Prostate gland (tissue), 2 donors: ENCODE measurements at regions not wholly inside any gene's neighbourhood (a gene's known extent, or its start where the extent isn't known, plus 50 kb on each side); places are given as distances from the start of the nearest gene placed in this dataset.

Source experiments
- DNase-seq: peaks from one replicate; pipeline ENCODE4 v3.0.0-alpha.2; 2019; ENCODE audit warnings: low spot score
- H3K27ac ChIP-seq, 2 donors: fragments of 200-600 bp; sonication (generic); 2 replicates each; pipeline ENCODE4 v1.5.1; 2017 to 2019
- H3K27me3 ChIP-seq: fragments of 200-600 bp; sonication (generic); replicated peaks from 2 replicates; pipeline ENCODE4 v1.5.1; 2019; ENCODE audit not compliant: insufficient read depth
- H3K36me3 ChIP-seq, 2 donors: fragments of 200-600 bp; sonication (generic); 1 replicate in 1 of 2; 2 replicates in 1 of 2; pipeline versions ENCODE4 v1.5.1 to v1.8.1; 2017 to 2019
- H3K4me1 ChIP-seq: fragments of 200-600 bp; sonication (generic); replicated peaks from 2 replicates; pipeline ENCODE4 v1.5.1; 2019
- H3K4me3 ChIP-seq, 2 donors: fragments of 200-600 bp; sonication (generic); 2 replicates each; pipeline ENCODE4 v1.5.1; 2017 to 2019
- H3K9me3 ChIP-seq: fragments of 200-600 bp; sonication (generic); 2 replicates; pipeline ENCODE4 v1.5.1; 2017
- POLR2A ChIP-seq: fragments of 450-650 bp; IDR thresholded peaks from one replicate; pipeline ENCODE4 v1.6.1; 2016; ENCODE audit warnings: antibody characterized with exemption, mild to moderate bottlenecking
- POLR2AphosphoS5 ChIP-seq: sonication (generic); formaldehyde crosslinking; IDR thresholded peaks from one replicate; pipeline ENCODE4 v1.6.1; 2017; ENCODE audit warnings: antibody characterized with exemption
- WGBS: methylation state at CpG from one replicate; pipeline ENCODE4 v1.1.5; 2018; 5-methylcytosine and 5-hydroxymethylcytosine counted together
- intact Hi-C: fragments of 100-400 bp; cut with DNase I; formaldehyde crosslinking; loops from one replicate; pipeline ENCODE4 v1.14.2; 2022
- TF ChIP-seq, protein P1 (sequence below), 4 experiments: fragments of 200-600 bp in 2 of 4; fragments of 450-650 bp in 2 of 4; sonication (generic) in 2 of 4; IDR thresholded peaks; 1 replicate in 3 of 4; 2 replicates in 1 of 4; pipeline ENCODE4 v1.5.1; 2016 to 2019; ENCODE audit warnings: antibody characterized with exemption in 4 of 4, mild to moderate bottlenecking in 2 of 4, moderate library complexity in 2 of 4

DNA sequence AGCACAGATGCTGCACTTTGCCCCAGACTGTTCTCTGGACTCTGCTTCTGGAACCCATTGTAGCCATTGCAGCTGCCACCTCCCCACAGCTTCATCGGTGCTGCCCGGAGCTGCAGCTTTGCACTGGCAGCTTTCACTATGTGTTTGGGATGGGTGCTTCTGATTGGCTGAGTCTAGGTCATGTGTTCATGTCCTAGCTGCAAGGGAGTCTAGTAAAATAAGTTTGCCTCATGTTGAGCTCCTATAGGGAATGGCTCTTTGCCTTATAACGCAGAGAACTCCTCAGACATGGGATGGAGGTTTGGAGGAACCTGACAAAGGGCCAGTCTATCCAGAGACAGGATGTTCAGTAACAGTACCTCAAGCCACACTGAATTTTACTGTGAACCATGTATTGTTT lies 268.0 kb downstream of the BMP7 start:
- H3K4me1 ChIP-seq = no peaks in the 10 kb centered on the region
- no peaks in the 10 kb centered on the region for H3K27me3 ChIP-seq
- TF ChIP-seq POLR2A (no peak), POLR2AphosphoS5 (no peak)
- TF ChIP-seq, protein P1, sequence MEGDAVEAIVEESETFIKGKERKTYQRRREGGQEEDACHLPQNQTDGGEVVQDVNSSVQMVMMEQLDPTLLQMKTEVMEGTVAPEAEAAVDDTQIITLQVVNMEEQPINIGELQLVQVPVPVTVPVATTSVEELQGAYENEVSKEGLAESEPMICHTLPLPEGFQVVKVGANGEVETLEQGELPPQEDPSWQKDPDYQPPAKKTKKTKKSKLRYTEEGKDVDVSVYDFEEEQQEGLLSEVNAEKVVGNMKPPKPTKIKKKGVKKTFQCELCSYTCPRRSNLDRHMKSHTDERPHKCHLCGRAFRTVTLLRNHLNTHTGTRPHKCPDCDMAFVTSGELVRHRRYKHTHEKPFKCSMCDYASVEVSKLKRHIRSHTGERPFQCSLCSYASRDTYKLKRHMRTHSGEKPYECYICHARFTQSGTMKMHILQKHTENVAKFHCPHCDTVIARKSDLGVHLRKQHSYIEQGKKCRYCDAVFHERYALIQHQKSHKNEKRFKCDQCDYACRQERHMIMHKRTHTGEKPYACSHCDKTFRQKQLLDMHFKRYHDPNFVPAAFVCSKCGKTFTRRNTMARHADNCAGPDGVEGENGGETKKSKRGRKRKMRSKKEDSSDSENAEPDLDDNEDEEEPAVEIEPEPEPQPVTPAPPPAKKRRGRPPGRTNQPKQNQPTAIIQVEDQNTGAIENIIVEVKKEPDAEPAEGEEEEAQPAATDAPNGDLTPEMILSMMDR (IDR thresholded peaks at IDR 0.05) = no peak
- no peaks in the 10 kb centered on the region for H3K36me3 ChIP-seq
- DNase-seq = no peak
- intact Hi-C loops = no loop called here
- H3K4me3 ChIP-seq = no peak overlapping the region
- 98% methylated on average over 3 of the region's 3 CpGs for WGBS
- H3K27ac ChIP-seq = no peak overlapping the region
- no peaks in the 10 kb centered on the region for H3K9me3 ChIP-seq

GRCh38 chr20:57000441-57000968 lies 265.9 kb downstream of the BMP7 start:
- peaks cover 5% of the 10 kb centered on the region for H3K27me3 ChIP-seq
- no peaks in the 10 kb centered on the region for H3K36me3 ChIP-seq
- WGBS = 65% methylated on average over 17 of the region's 17 CpGs
- TF ChIP-seq, protein P1 (IDR thresholded peaks at IDR 0.05) = no peak
- no peak for TF ChIP-seq POLR2AphosphoS5
- no peak for TF ChIP-seq POLR2A
- no peak overlapping the region for H3K4me3 ChIP-seq
- no peaks in the 10 kb centered on the region for H3K9me3 ChIP-seq
- H3K27ac ChIP-seq = no peak overlapping the region
- DNase-seq = no peak
- intact Hi-C loops = no loop called here
- no peaks in the 10 kb centered on the region for H3K4me1 ChIP-seq

- TF ChIP-seq POLR2AphosphoS5 (no peak), POLR2A (no peak)
- TF ChIP-seq, protein P1 (IDR thresholded peaks at IDR 0.05) = no peak
- H3K36me3 ChIP-seq = no peaks in the 10 kb centered on the region
- no peaks in the 10 kb centered on the region for H3K9me3 ChIP-seq
- H3K4me3 ChIP-seq = no peak overlapping the region
- H3K27ac ChIP-seq = no peak overlapping the region
- intact Hi-C loops = no loop called here
- no peaks in the 10 kb centered on the region for H3K4me1 ChIP-seq
- DNase-seq = no peak
- H3K27me3 ChIP-seq = peaks cover 5% of the 10 kb centered on the region
- WGBS = 76% methylated on average over 12 of the region's 12 CpGs
Measured at GRCh38 chr20:57001126-57001767, 265.2 kb downstream of the BMP7 start.

GRCh38 chr20:57002066-57002570 lies 264.3 kb downstream of the BMP7 start:
- H3K4me1 ChIP-seq = no peaks in the 10 kb centered on the region
- no peak for DNase-seq
- WGBS = 74% methylated on average over 15 of the region's 15 CpGs
- intact Hi-C loops = no loop called here
- TF ChIP-seq, protein P1 (IDR thresholded peaks at IDR 0.05) = no peak
- TF ChIP-seq POLR2A (no peak), POLR2AphosphoS5 (no peak)
- H3K4me3 ChIP-seq = no peak overlapping the region
- H3K9me3 ChIP-seq = no peaks in the 10 kb centered on the region
- H3K36me3 ChIP-seq = no peaks in the 10 kb centered on the region
- H3K27ac ChIP-seq = no peak overlapping the region
- H3K27me3 ChIP-seq = peaks cover 5% of the 10 kb centered on the region

GRCh38 chr20:57003012-57003411 lies 263.4 kb downstream of the BMP7 start:
- no peak for TF ChIP-seq POLR2AphosphoS5
- no peak for TF ChIP-seq POLR2A
- TF ChIP-seq, protein P1 (IDR thresholded peaks at IDR 0.05) = no peak
- H3K4me3 ChIP-seq = no peak overlapping the region
- H3K27ac ChIP-seq = no peak overlapping the region
- no peak for DNase-seq
- no peaks in the 10 kb centered on the region for H3K4me1 ChIP-seq
- H3K36me3 ChIP-seq = no peaks in the 10 kb centered on the region
- H3K27me3 ChIP-seq = peaks cover 5% of the 10 kb centered on the region
- H3K9me3 ChIP-seq = no peaks in the 10 kb centered on the region
- intact Hi-C loops = no loop called here
- 20% methylated on average over 7 of the region's 7 CpGs for WGBS
